K562 (cell line): ENCODE measurements at regions not wholly inside any gene's neighbourhood (a gene's known extent, or its start where the extent isn't known, plus 50 kb on each side); places are given as distances from the start of the nearest gene placed in this dataset.

Experiments used
- ATAC-seq: fragments of 200-7000 bp; cut with Tn5 transposase; 3 replicates; pipeline ENCODE4 v1.9.1; 2020; ENCODE audit warnings: moderate library complexity
- BruUV-seq: library from RNA; stranded (reverse); fragments of 400-500 nt; replicated peaks from 2 replicates; lab custom pipeline; 2021; lab: Mats Ljungman, UMichigan
- CTCF ChIA-PET: fragments of 300-600 bp; formaldehyde crosslinking; extraction: SDS; loops from one replicate; lab custom pipeline; 2021; ENCODE audit warnings: low intra/inter-chr PET ratio; lab: Yijun Ruan, JAX
- POLR2A ChIA-PET: fragments of 300-600, 350-650 bp; sonication (Branson Sonifier 250); formaldehyde crosslinking; extraction: SDS; loops from one replicate; lab custom pipeline; 2021; ENCODE audit warnings: antibody characterized with exemption, inconsistent platforms; lab: Yijun Ruan, JAX
- DNase-seq, 4 experiments: peaks; one replicate each; pipeline versions ENCODE4 v3.0.0 to v3.0.0-alpha.2; 2011 to 2018; ENCODE audit warnings: low spot score in 3 of 4, mixed read lengths in 3 of 4; ENCODE audit errors: extremely low read depth in 1 of 4
- FAIRE-seq: peaks from 2 replicates; lab custom pipeline; 2011; peaks lifted over from hg19 to GRCh38; lab: Jason Lieb, UNC
- H2AFZ ChIP-seq: 2 replicates; pipeline ENCODE4 v1.6.0; 2011; ENCODE audit warnings: low read depth, low read length, control low read depth, inconsistent platforms
- H3K27ac ChIP-seq: fragments of 200-600 bp; 3 replicates; pipeline ENCODE4 v1.8.0; 2011; ENCODE audit warnings: low read depth, mild to moderate bottlenecking, control low read depth, inconsistent platforms, low read length, moderate library complexity, mixed read lengths; ENCODE audit errors: extremely low read depth
- H3K27me3 ChIP-seq, 2 experiments: fragments of 300-600 bp in 1 of 2; 2 replicates in 1 of 2; 3 replicates in 1 of 2; pipeline versions ENCODE4 v1.6.0 to v1.8.0; 2011; ENCODE audit warnings: inconsistent platforms in 2 of 2, low read length in 2 of 2, mild to moderate bottlenecking in 1 of 2, mixed read lengths in 1 of 2, moderate library complexity in 1 of 2; ENCODE audit not compliant: control insufficient read depth in 2 of 2, insufficient read depth in 2 of 2
- H3K36me3 ChIP-seq: fragments of 300-600 bp; 3 replicates; pipeline ENCODE4 v1.8.0; 2011; ENCODE audit warnings: mild to moderate bottlenecking, low read length, inconsistent platforms; ENCODE audit not compliant: control insufficient read depth, insufficient read depth
- H3K4me1 ChIP-seq, 2 experiments: fragments of 200-600 bp in 1 of 2; replicated peaks in 1 of 2; 2 replicates in 1 of 2; 3 replicates in 1 of 2; pipeline versions ENCODE4 v1.5.1 to v1.8.0; 2011; ENCODE audit warnings: inconsistent platforms in 2 of 2, low read length in 2 of 2, mild to moderate bottlenecking in 1 of 2, mixed read lengths in 1 of 2, moderate library complexity in 1 of 2; ENCODE audit not compliant: control insufficient read depth in 2 of 2, insufficient read depth in 2 of 2
- H3K4me2 ChIP-seq: 2 replicates; pipeline ENCODE4 v1.6.1; 2011; ENCODE audit warnings: low read length, control low read depth, inconsistent platforms, mixed read lengths; ENCODE audit not compliant: insufficient read depth
- H3K4me3 ChIP-seq: fragments of 200-600 bp; sonication (generic), shearing (Covaris generic); 2 replicates; pipeline ENCODE4 v1.5.1; 2016; ENCODE audit warnings: control low read depth, inconsistent platforms
- H3K79me2 ChIP-seq: fragments of 200-600 bp; 3 replicates; pipeline ENCODE4 v1.8.0; 2011; ENCODE audit warnings: low read length, inconsistent platforms; ENCODE audit not compliant: control insufficient read depth, insufficient read depth
- H3K9ac ChIP-seq, 2 experiments: 2 replicates each; pipeline versions ENCODE4 v1.6.0 to v1.6.1; 2011; ENCODE audit warnings: low read depth in 2 of 2, low read length in 2 of 2, control low read depth in 1 of 2, inconsistent platforms in 1 of 2, mild to moderate bottlenecking in 1 of 2, mixed read lengths in 1 of 2; ENCODE audit not compliant: insufficient read depth in 1 of 2
- H3K9me1 ChIP-seq: one replicate; pipeline ENCODE4 v1.6.0; 2011; ENCODE audit warnings: inconsistent platforms, mild to moderate bottlenecking, low read length, moderate library complexity; ENCODE audit not compliant: control insufficient read depth, insufficient read depth
- H3K9me3 ChIP-seq: replicated peaks from 2 replicates; pipeline ENCODE4 v1.5.1; 2011; ENCODE audit warnings: low read depth, low read length, inconsistent platforms; ENCODE audit not compliant: control insufficient read depth, insufficient read depth
- H4K20me1 ChIP-seq: replicated peaks from 2 replicates; pipeline ENCODE4 v1.6.1; 2011; ENCODE audit warnings: low read length, inconsistent platforms, mixed read lengths; ENCODE audit not compliant: control insufficient read depth, insufficient read depth
- ELK1 ChIP-seq: sonication (generic); formaldehyde crosslinking; IDR thresholded peaks from 2 replicates; pipeline ENCODE4 v1.8.1; 2022; ENCODE audit warnings: missing genetic modification reagents
- HDGF ChIP-seq: fragments of 450-650 bp; IDR thresholded peaks from 2 replicates; pipeline ENCODE4 v1.6.1; 2016
- KLF16 ChIP-seq: IDR thresholded peaks from 2 replicates; pipeline ENCODE4 v1.6.1; 2016; ENCODE audit warnings: antibody characterized with exemption
- MCM5 ChIP-seq: fragments of 450-650 bp; IDR thresholded peaks from 2 replicates; pipeline ENCODE4 v1.6.1; 2016; ENCODE audit warnings: low read depth
- THRA ChIP-seq: fragments of 450-650 bp; IDR thresholded peaks from 2 replicates; pipeline ENCODE4 v1.6.1; 2017; ENCODE audit warnings: mild to moderate bottlenecking, moderate library complexity
- TOE1 ChIP-seq, 2 experiments: fragments of 450-650 bp in 1 of 2; sonication (generic) in 1 of 2; formaldehyde crosslinking in 1 of 2; IDR thresholded peaks; 2 replicates each; pipeline versions ENCODE4 v1.7.1 to v1.8.0; 2016 to 2022; ENCODE audit warnings: borderline replicate concordance in 2 of 2, mild to moderate bottlenecking in 2 of 2, antibody characterized with exemption in 1 of 2, inconsistent platforms in 1 of 2, low read depth in 1 of 2, missing genetic modification reagents in 1 of 2, moderate library complexity in 1 of 2
- ZNF764 ChIP-seq: fragments of 250-450 bp; sonication (Bioruptor Pico); IDR thresholded peaks from 2 replicates; pipeline ENCODE4 v1.4.0; 2020; ENCODE audit warnings: low read depth, mild to moderate bottlenecking, moderate library complexity
- ZNF785 ChIP-seq: fragments of 250-450 bp; sonication (Bioruptor Pico); IDR thresholded peaks from 2 replicates; pipeline ENCODE4 v1.4.0; 2020; ENCODE audit warnings: mild to moderate bottlenecking
- WGBS: fragments of 100-300 bp; shearing (Covaris generic); methylation state at CpG from one replicate; pipeline ENCODE4 v1.1.6; 2016; ENCODE audit warnings: low coverage, mixed read lengths; ENCODE audit not compliant: insufficient coverage; ENCODE audit errors: missing lambda C conversion rate; 5-methylcytosine and 5-hydroxymethylcytosine counted together
- in situ Hi-C: fragments of 300-500 bp; cut with MboI; formaldehyde crosslinking; loops from 4 replicates; pipeline ENCODE4 v1.15.0; 2018; ENCODE audit warnings: inconsistent platforms, mixed read lengths
- intact Hi-C: fragments of 100-400 bp; cut with micrococcal nuclease; formaldehyde crosslinking; loops from 2 replicates; pipeline ENCODE4 v1.14.2; 2022
- TF ChIP-seq, protein P1 (sequence below): fragments of 450-650 bp; formaldehyde crosslinking; IDR thresholded peaks from 2 replicates; pipeline ENCODE4 v1.4.0; 2022; ENCODE audit warnings: mild to moderate bottlenecking, moderate library complexity

DNA sequence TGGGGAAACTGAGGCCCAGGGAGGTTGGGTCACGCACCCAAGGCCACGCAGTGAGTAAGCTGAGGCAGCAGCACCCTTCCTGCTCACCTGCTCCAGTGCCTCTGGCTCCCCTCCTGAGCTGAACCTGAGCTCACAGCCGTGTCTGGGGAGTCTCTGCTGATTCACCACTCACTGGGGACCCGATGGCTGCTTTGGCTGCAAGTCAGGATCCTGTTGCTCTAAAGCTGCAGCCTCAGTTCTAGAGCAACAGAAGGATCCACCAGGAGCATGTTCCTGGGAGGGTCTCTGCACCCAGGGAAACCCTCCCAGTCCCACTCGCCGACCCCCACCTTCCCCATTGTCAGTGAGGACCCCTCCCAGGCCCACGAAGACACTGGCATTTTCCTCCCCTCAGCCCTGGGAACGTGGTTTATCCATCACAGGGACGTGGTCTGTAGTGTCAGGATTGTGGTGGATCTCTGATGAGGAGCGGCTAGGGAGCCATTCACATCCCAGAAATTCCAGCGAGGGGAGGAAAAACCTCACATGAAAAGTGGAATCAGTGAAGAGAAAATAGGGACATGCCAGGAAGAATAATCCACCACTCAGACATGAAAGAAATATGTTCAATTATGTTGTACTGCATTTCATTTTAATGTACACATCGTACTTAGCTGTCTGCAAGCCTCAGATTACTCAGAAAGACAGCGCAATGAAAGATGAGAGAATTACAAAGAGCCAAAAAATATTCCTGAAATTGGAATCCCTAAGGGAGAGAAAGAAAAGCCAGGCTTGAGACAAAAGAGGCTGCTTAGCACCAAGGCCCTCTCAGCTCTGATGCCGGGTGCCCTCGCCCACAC lies 447.2 kb downstream of the MATN1 start:
- Histone ChIP-seq H3K36me3 (no peaks in the 10 kb centered on the region), H4K20me1 (no peaks in the 10 kb centered on the region), H3K9ac (no peak overlapping the region), H3K4me1 (no peaks in the 10 kb centered on the region), H3K27ac (no peak overlapping the region), H3K9me1 (no peaks in the 10 kb centered on the region), H2AFZ (no peak overlapping the region), H3K9me3 (no peaks in the 10 kb centered on the region), H3K79me2 (no peaks in the 10 kb centered on the region), H3K4me3 (no peak overlapping the region), H3K4me2 (no peak overlapping the region), H3K27me3 (peaks cover 2 to 11% of the 10 kb centered on the region in 2 experiments; a peak in 1 of 5 replicates)
- TF ChIP-seq ELK1 (CRISPR knock-in tag) (no peak), ZNF785 (CRISPR knock-in tag) (no peak), ZNF764 (CRISPR knock-in tag) (no peak), HDGF (no peak), TOE1 (IDR thresholded peaks at IDR 0.05; ENCODE audit: borderline replicate concordance) (no peak), TOE1 (CRISPR knock-in tag; IDR thresholded peaks at IDR 0.05; ENCODE audit: borderline replicate concordance, low read depth) (no peak), THRA (no peak), KLF16 (no peak), MCM5 (no peak)
- TF ChIP-seq, protein P1, sequence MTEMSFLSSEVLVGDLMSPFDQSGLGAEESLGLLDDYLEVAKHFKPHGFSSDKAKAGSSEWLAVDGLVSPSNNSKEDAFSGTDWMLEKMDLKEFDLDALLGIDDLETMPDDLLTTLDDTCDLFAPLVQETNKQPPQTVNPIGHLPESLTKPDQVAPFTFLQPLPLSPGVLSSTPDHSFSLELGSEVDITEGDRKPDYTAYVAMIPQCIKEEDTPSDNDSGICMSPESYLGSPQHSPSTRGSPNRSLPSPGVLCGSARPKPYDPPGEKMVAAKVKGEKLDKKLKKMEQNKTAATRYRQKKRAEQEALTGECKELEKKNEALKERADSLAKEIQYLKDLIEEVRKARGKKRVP (CRISPR knock-in tag) = no peak
- BruUV-seq = no TSS peak
- in situ Hi-C loops (no loop called here), intact Hi-C loops (no loop called here)
- ChIA-PET POLR2A (no interaction called here), CTCF (no interaction called here)
- DNase-seq (no peak), ATAC-seq (no peak), FAIRE-seq (no peak)
- 1% methylated on average over 15 of the region's 15 CpGs for WGBS
